ENCODE measurements at regions not wholly inside any gene's neighbourhood (a gene's known extent, or its start where the extent isn't known, plus 50 kb on each side); places are given as distances from the start of the nearest gene placed in this dataset.

DNA sequence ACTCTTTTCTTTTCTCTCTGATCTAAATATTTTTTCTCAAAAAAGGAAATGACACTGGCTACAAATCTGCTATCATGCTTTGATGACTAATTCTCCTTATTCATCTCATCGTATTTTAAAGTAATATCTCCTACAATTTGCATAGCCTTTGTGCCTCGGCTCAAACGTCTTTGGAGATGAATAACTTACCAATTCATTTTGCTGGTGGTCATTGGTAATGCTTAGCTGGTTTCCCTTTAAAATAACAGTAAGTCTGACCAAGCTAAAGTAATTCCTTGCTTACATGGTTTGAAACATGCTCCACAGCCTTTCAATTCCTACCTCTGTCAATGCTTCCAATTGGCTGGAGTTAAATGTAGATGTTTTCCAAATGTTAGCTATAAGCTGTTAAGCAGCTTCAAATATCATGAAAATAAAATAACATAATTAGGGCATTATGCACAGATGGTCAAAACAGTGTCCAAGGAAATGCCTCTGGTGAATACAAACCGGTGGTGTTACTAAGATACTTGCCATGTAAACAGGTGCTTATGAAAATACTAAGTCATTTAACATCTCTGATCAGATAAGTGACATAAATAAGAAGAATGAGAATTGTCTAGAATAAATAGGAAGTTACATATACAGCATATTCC, 435.0 kb downstream of the POM121L12 start:
- TF ChIP-seq, protein P1, sequence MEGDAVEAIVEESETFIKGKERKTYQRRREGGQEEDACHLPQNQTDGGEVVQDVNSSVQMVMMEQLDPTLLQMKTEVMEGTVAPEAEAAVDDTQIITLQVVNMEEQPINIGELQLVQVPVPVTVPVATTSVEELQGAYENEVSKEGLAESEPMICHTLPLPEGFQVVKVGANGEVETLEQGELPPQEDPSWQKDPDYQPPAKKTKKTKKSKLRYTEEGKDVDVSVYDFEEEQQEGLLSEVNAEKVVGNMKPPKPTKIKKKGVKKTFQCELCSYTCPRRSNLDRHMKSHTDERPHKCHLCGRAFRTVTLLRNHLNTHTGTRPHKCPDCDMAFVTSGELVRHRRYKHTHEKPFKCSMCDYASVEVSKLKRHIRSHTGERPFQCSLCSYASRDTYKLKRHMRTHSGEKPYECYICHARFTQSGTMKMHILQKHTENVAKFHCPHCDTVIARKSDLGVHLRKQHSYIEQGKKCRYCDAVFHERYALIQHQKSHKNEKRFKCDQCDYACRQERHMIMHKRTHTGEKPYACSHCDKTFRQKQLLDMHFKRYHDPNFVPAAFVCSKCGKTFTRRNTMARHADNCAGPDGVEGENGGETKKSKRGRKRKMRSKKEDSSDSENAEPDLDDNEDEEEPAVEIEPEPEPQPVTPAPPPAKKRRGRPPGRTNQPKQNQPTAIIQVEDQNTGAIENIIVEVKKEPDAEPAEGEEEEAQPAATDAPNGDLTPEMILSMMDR (IDR thresholded peaks at IDR 0.05) = no peak
- TF ChIP-seq POLR2A (IDR thresholded peaks at IDR 0.05) = no peak
